ENCODE measurements at regions not wholly inside any gene's neighbourhood (a gene's known extent, or its start where the extent isn't known, plus 50 kb on each side); places are given as distances from the start of the nearest gene placed in this dataset.
A peak's percentile ranks its signal among the peaks of the same experiment; 100 is the strongest.
"Not testable (repeated sequence)": the region's sequence is repeated elsewhere in the genome, so short reads cannot be mapped to it uniquely, and the experiment has no call there.

- no peak overlapping the region for H3K27ac ChIP-seq
- peak in 5 of 8 experiments; percentile 35 to 76 (median 53) for ATAC-seq (replicated peaks in 6 of 8)
- WGBS, 10 experiments, result 20 to 100% (median 82%) methylated on average over 1 to 3 of the region's 9 CpGs; no CpG with 5 or more reads in 7 of the 10 experiments
- no peak overlapping the region for H3K4me3 ChIP-seq
- in situ Hi-C loops (cut with MboI; ENCODE audit: low pct_unique_long_range_greater_than_20kb in 2 of 9, low sequenced_read_pairs in 9 of 9, unreplicated experiment in 9 of 9), result no loop called here
- peaks cover 6 to 7% of the 10 kb centered on the region in 2 donors for H3K4me1 ChIP-seq (replicated peaks in 1 of 2)
Measured at GRCh38 chr11:114929351-114930000, 251.1 kb downstream of the NXPE2 start.

- 0 to 100% (median 19%) methylated on average over 1 to 3 of the region's 3 CpGs; no CpG with 5 or more reads in 4 of the 10 experiments for WGBS, 10 experiments
- in situ Hi-C loops (cut with MboI; ENCODE audit: low pct_unique_long_range_greater_than_20kb in 2 of 9, low sequenced_read_pairs in 9 of 9, unreplicated experiment in 9 of 9), result no loop called here
- no peak for ATAC-seq (replicated peaks in 6 of 8)
- no peaks in the 10 kb centered on the region for H3K4me1 ChIP-seq (replicated peaks in 1 of 2)
- H3K4me3 ChIP-seq, result no peak overlapping the region
- no peak overlapping the region for H3K27ac ChIP-seq
Measured at GRCh38 chr11:114938799-114939198, 260.5 kb downstream of the NXPE2 start.

DNA sequence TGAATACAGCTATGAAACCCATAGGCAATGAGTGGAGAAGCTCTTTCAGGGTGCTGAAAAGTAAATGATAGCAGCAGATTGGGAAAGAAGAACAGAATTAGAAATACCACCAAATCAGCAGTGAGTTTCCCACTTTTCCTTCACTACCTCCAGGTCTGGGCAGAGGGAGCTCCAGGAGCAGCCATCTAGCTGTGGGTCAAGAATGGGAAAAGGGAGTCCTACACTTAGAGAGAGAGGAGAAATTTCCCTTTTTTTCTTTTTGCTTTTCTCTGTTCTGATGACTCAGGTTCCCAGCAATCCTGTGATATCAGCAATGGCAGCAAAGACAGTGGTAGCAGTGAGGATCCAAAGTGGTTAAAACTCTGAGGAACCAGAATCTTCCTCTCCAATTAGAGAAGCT lies 263.9 kb downstream of the NXPE2 start:
- Histone ChIP-seq H3K4me1 (replicated peaks in 1 of 2) (peaks cover 0 to 6% of the 10 kb centered on the region in 2 donors), H3K27ac (no peak overlapping the region), H3K4me3 (no peak overlapping the region)
- peak in 2 of 8 experiments; percentile 47 to 53 for ATAC-seq (replicated peaks in 6 of 8)
- in situ Hi-C loops (cut with MboI; ENCODE audit: low pct_unique_long_range_greater_than_20kb in 2 of 9, low sequenced_read_pairs in 9 of 9, unreplicated experiment in 9 of 9), result no loop called here

DNA sequence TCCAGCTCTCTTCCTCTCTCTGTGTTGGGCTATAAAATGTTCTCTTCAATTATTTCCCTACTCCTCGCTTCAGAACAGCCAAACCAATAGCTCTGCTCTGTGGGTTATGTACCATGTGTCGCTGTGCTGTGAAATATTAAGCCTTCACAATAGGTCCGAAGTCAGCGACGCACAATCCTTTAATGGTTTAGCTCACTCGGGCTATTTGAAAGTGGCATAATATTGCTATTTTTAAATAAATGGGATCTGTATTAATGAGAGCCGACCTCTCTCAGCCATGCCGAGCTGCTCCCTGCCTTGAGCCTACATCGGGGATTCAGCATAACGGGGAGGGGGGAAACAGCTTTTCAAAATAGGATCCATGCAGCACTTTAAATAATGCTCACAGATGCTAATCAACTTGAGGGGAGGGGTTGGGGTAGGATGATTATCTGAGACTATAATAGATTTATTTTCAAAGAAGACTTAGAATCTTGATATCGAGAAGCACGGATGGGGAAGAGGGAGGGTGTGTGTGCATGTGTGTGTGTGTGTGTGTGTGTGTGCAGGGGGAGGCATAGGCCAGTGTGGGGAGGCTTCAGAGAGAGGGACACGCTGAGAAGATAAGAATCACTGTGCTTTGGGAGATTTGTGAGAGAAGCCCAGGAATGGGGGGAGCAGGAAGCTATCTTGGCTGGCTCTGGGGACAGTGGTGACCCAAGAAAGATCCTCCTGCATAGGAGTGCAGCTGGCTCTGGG lies 271.5 kb downstream of the NXPE2 start:
- Histone ChIP-seq H3K27ac (peak overlapping the region; percentile 6 to 20), H3K4me3 (no peak overlapping the region), H3K4me1 (replicated peaks in 1 of 2) (peaks cover 21 to 33% of the 10 kb centered on the region in 2 donors)
- 0 to 80% (median 38%) methylated on average over 1 to 12 of the region's 13 CpGs; no CpG with 5 or more reads in 1 of the 10 experiments for WGBS, 10 experiments
- in situ Hi-C loops (cut with MboI; ENCODE audit: low pct_unique_long_range_greater_than_20kb in 2 of 9, low sequenced_read_pairs in 9 of 9, unreplicated experiment in 9 of 9), result no loop called here
- peak in 5 of 8 experiments; percentile 83 to 93 (median 87) for ATAC-seq (replicated peaks in 6 of 8)

GRCh38 chr11:114953039-114953438 lies 274.7 kb downstream of the NXPE2 start:
- Histone ChIP-seq H3K27ac (no peak overlapping the region), H3K4me3 (no peak overlapping the region), H3K4me1 (replicated peaks in 1 of 2) (peaks cover 21 to 47% of the 10 kb centered on the region in 2 donors)
- in situ Hi-C loops (cut with MboI; ENCODE audit: low pct_unique_long_range_greater_than_20kb in 2 of 9, low sequenced_read_pairs in 9 of 9, unreplicated experiment in 9 of 9), result no loop called here
- WGBS, 10 experiments, result 0 to 100% (median 50%) methylated on average over 1 of the region's 1 CpG; no CpG with 5 or more reads in 6 of the 10 experiments
- no peak for ATAC-seq (replicated peaks in 6 of 8)

DNA sequence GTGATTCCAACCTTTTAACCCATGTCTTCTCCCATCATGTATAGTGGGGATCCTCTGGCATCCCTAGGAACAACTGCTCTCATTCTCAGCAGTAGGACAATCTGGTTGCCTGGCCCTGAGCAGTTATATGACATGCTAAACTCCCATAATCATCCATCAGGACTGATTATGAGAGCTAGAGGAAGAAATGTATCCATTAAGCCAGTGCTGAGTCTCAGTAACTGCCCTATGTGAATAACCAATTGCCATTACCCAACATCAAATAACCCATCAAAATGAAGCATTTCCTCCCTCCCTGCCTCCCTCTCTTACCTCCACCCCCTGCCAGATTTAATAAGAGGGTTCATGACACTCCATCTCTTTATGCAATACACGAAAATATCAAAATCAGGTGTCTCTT lies 277.6 kb downstream of the NXPE2 start:
- peak in 5 of 8 experiments; percentile 45 to 84 (median 53) for ATAC-seq (replicated peaks in 6 of 8)
- no peak overlapping the region for H3K4me3 ChIP-seq
- H3K4me1 ChIP-seq (replicated peaks in 1 of 2), result peaks cover 19 to 48% of the 10 kb centered on the region in 2 donors
- 0 to 83% (median 29%) methylated on average over 1 of the region's 1 CpG; no CpG with 5 or more reads in 4 of the 10 experiments for WGBS, 10 experiments
- in situ Hi-C loops (cut with MboI; ENCODE audit: low pct_unique_long_range_greater_than_20kb in 2 of 9, low sequenced_read_pairs in 9 of 9, unreplicated experiment in 9 of 9), result no loop called here
- no peak overlapping the region for H3K27ac ChIP-seq

- Histone ChIP-seq H3K27ac (no peak overlapping the region), H3K4me3 (no peak overlapping the region), H3K4me1 (replicated peaks in 1 of 2) (peaks cover 22 to 52% of the 10 kb centered on the region in 2 donors)
- in situ Hi-C loops (cut with MboI; ENCODE audit: low pct_unique_long_range_greater_than_20kb in 2 of 9, low sequenced_read_pairs in 9 of 9, unreplicated experiment in 9 of 9), result no loop called here
- ATAC-seq (replicated peaks in 6 of 8), result no peak
- 0 to 100% (median 67%) methylated on average over 1 to 5 of the region's 5 CpGs; no CpG with 5 or more reads in 1 of the 10 experiments for WGBS, 10 experiments
Measured at GRCh38 chr11:114956566-114956965, 278.2 kb downstream of the NXPE2 start.

- H3K4me1 ChIP-seq (replicated peaks in 1 of 2), result peaks cover 19 to 44% of the 10 kb centered on the region in 2 donors
- in situ Hi-C loops (cut with MboI; ENCODE audit: low pct_unique_long_range_greater_than_20kb in 2 of 9, low sequenced_read_pairs in 9 of 9, unreplicated experiment in 9 of 9), result no loop called here
- ATAC-seq (replicated peaks in 6 of 8), result peak in 5 of 8 experiments; percentile 71 to 92 (median 86)
Measured at GRCh38 chr11:114959953-114960505, 281.7 kb downstream of the NXPE2 start.

DNA sequence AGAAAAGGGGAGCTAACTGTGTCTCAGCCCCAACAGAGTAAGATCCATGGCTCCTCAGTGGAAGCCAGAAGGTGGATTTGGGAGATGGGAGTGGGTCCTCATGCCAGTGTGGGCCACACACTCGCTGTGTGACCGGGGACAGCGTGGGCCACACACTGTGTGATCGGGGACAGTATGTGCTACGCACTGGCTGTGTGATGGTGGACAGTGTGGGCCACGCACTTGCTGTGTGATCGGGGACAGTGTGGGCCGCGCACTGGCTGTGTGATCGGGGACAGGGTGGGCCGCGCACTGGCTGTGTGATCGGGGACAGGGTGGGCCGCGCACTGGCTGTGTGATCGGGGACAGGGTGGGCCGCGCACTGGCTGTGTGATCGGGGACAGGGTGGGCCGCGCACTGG lies 282.5 kb downstream of the NXPE2 start:
- in situ Hi-C loops (cut with MboI; ENCODE audit: low pct_unique_long_range_greater_than_20kb in 2 of 9, low sequenced_read_pairs in 9 of 9, unreplicated experiment in 9 of 9); ATAC-seq (replicated peaks in 6 of 8); H3K4me3 ChIP-seq: not testable (repeated sequence)
- Histone ChIP-seq H3K4me1 (replicated peaks in 1 of 2) (peaks cover 19 to 36% of the 10 kb centered on the region in 2 donors), H3K27ac (peak overlapping the region in 1 of 2 donors; percentile 52)
- WGBS, 10 experiments, result no CpG with 5 or more reads among the region's 21 CpGs

More at GRCh38 chr11:114959953-114960505, 281.7 kb downstream of the NXPE2 start:
- Histone ChIP-seq H3K4me3 (no peak overlapping the region), H3K27ac (peak overlapping the region; percentile 7 to 29)
- WGBS, 10 experiments, result 0 to 39% (median 30%) methylated on average over 1 to 6 of the region's 8 CpGs; no CpG with 5 or more reads in 3 of the 10 experiments

DNA sequence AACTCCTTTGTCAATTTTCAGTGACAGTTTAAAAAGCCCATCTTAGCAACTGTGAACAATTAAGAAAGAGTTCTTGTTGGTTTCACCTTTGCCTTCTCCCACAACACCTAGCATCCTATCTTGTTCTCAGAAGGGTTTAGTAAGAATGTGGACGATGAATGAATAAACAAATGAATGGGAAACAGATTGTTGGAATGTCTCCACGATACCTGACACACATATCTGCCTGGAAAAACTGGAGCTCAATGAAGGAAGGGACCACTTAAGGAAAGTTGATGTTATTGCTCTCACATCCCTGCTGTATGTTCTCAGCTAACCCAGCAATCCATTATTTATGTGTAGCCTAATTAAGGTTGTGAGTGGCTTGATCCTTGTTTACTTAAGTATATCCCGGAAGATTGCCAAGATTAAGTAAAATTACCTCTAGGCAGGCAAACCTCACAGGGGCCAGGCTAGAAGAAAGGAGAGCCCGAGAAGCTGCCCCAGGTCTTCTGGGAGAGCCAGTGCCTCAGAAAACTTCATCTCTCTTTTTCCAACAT lies 286.4 kb downstream of the NXPE2 start:
- 0 to 100% (median 82%) methylated on average over 1 to 4 of the region's 4 CpGs; no CpG with 5 or more reads in 3 of the 10 experiments for WGBS, 10 experiments

DNA sequence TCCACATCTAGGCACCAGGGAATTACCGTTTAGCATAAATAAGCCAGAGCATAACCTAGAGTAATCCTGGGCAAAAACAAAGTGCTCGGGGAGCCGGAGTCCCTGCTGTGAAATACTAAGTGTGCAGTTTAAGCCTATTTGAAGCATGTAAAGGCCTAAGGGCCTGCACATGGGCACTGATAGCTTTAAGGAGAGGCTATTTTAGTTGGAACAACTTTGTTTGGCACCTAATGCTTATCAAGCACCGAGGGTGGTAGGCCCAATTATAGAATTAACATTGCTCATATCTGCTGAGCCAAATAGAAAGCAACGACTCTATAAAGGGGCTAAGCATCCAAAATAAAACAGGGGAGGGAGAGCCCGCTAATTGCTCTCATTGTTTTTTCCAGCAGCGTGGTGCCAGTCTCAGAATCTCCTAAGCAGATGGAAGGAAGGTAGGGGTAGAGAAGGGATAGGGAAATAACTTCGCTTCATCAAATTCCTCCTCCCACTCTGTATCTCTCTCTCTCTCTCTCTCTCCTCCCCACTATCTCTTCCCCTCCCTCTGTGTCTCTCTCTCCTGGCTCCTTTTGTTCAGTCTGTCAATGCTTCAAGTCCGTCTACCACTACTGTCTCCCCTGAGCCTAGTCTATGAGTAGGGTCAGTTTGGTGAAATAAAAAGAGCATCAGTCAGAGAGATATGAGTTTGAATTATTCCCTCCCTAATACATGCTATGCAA lies 292.8 kb downstream of the NXPE2 start:
- WGBS, 10 experiments, result 7 to 100% (median 82%) methylated on average over 2 to 8 of the region's 9 CpGs
- H3K4me1 ChIP-seq (replicated peaks in 1 of 2), result no peaks in the 10 kb centered on the region
- in situ Hi-C loops (cut with MboI; ENCODE audit: low pct_unique_long_range_greater_than_20kb in 2 of 9, low sequenced_read_pairs in 9 of 9, unreplicated experiment in 9 of 9), result no loop called here
- no peak for ATAC-seq (replicated peaks in 6 of 8)
- H3K27ac ChIP-seq, result no peak overlapping the region
- no peak overlapping the region for H3K4me3 ChIP-seq

More for the DNA sequence above, 286.4 kb downstream of the NXPE2 start:
- in situ Hi-C loops (cut with MboI; ENCODE audit: low pct_unique_long_range_greater_than_20kb in 2 of 9, low sequenced_read_pairs in 9 of 9, unreplicated experiment in 9 of 9), result no loop called here
- ATAC-seq (replicated peaks in 6 of 8), result no peak
- H3K27ac ChIP-seq, result no peak overlapping the region
- no peak overlapping the region for H3K4me3 ChIP-seq
- H3K4me1 ChIP-seq (replicated peaks in 1 of 2), result peaks cover 18 to 20% of the 10 kb centered on the region in 2 donors

- H3K4me3 ChIP-seq, result no peak overlapping the region
- peaks cover 0 to under 1% of the 10 kb centered on the region in 2 donors for H3K4me1 ChIP-seq (replicated peaks in 1 of 2)
- no peak overlapping the region for H3K27ac ChIP-seq
- whole genome bisulfite sequencing, 10 experiments, result 0 to 61% (median 35%) methylated on average over 1 to 2 of the region's 2 CpGs; no CpG with 5 or more reads in 1 of the 10 experiments
- in situ Hi-C loops (cut with MboI; ENCODE audit: low pct_unique_long_range_greater_than_20kb in 2 of 9, low sequenced_read_pairs in 9 of 9, unreplicated experiment in 9 of 9), result no loop called here
- ATAC-seq (replicated peaks in 6 of 8), result no peak
Measured at GRCh38 chr11:114972105-114972504, 293.8 kb downstream of the NXPE2 start.
